K562 (cell line): ENCODE measurements at regions not wholly inside any gene's neighbourhood (a gene's known extent, or its start where the extent isn't known, plus 50 kb on each side); places are given as distances from the start of the nearest gene placed in this dataset.

Experiments
- ATAC-seq: fragments of 200-7000 bp; cut with Tn5 transposase; 3 replicates; pipeline ENCODE4 v1.9.1; 2020; ENCODE audit warnings: moderate library complexity
- BruUV-seq: library from RNA; stranded (reverse); fragments of 400-500 nt; replicated peaks from 2 replicates; lab custom pipeline; 2021; lab: Mats Ljungman, UMichigan
- CTCF ChIA-PET: fragments of 300-600 bp; formaldehyde crosslinking; extraction: SDS; loops from one replicate; lab custom pipeline; 2021; ENCODE audit warnings: low intra/inter-chr PET ratio; lab: Yijun Ruan, JAX
- POLR2A ChIA-PET: fragments of 300-600, 350-650 bp; sonication (Branson Sonifier 250); formaldehyde crosslinking; extraction: SDS; loops from one replicate; lab custom pipeline; 2021; ENCODE audit warnings: antibody characterized with exemption, inconsistent platforms; lab: Yijun Ruan, JAX
- DNase-seq, 4 experiments: peaks; one replicate each; pipeline versions ENCODE4 v3.0.0 to v3.0.0-alpha.2; 2011 to 2018; ENCODE audit warnings: low spot score in 3 of 4, mixed read lengths in 3 of 4; ENCODE audit errors: extremely low read depth in 1 of 4
- FAIRE-seq: peaks from 2 replicates; lab custom pipeline; 2011; peaks lifted over from hg19 to GRCh38; lab: Jason Lieb, UNC
- H2AFZ ChIP-seq: 2 replicates; pipeline ENCODE4 v1.6.0; 2011; ENCODE audit warnings: low read depth, low read length, control low read depth, inconsistent platforms
- H3K27ac ChIP-seq: fragments of 200-600 bp; 3 replicates; pipeline ENCODE4 v1.8.0; 2011; ENCODE audit warnings: low read depth, mild to moderate bottlenecking, control low read depth, inconsistent platforms, low read length, moderate library complexity, mixed read lengths; ENCODE audit errors: extremely low read depth
- H3K27me3 ChIP-seq, 2 experiments: fragments of 300-600 bp in 1 of 2; 2 replicates in 1 of 2; 3 replicates in 1 of 2; pipeline versions ENCODE4 v1.6.0 to v1.8.0; 2011; ENCODE audit warnings: inconsistent platforms in 2 of 2, low read length in 2 of 2, mild to moderate bottlenecking in 1 of 2, mixed read lengths in 1 of 2, moderate library complexity in 1 of 2; ENCODE audit not compliant: control insufficient read depth in 2 of 2, insufficient read depth in 2 of 2
- H3K36me3 ChIP-seq: fragments of 300-600 bp; 3 replicates; pipeline ENCODE4 v1.8.0; 2011; ENCODE audit warnings: mild to moderate bottlenecking, low read length, inconsistent platforms; ENCODE audit not compliant: control insufficient read depth, insufficient read depth
- H3K4me1 ChIP-seq, 2 experiments: fragments of 200-600 bp in 1 of 2; replicated peaks in 1 of 2; 2 replicates in 1 of 2; 3 replicates in 1 of 2; pipeline versions ENCODE4 v1.5.1 to v1.8.0; 2011; ENCODE audit warnings: inconsistent platforms in 2 of 2, low read length in 2 of 2, mild to moderate bottlenecking in 1 of 2, mixed read lengths in 1 of 2, moderate library complexity in 1 of 2; ENCODE audit not compliant: control insufficient read depth in 2 of 2, insufficient read depth in 2 of 2
- H3K4me2 ChIP-seq: 2 replicates; pipeline ENCODE4 v1.6.1; 2011; ENCODE audit warnings: low read length, control low read depth, inconsistent platforms, mixed read lengths; ENCODE audit not compliant: insufficient read depth
- H3K4me3 ChIP-seq: fragments of 200-600 bp; sonication (generic), shearing (Covaris generic); 2 replicates; pipeline ENCODE4 v1.5.1; 2016; ENCODE audit warnings: control low read depth, inconsistent platforms
- H3K79me2 ChIP-seq: fragments of 200-600 bp; 3 replicates; pipeline ENCODE4 v1.8.0; 2011; ENCODE audit warnings: low read length, inconsistent platforms; ENCODE audit not compliant: control insufficient read depth, insufficient read depth
- H3K9ac ChIP-seq, 2 experiments: 2 replicates each; pipeline versions ENCODE4 v1.6.0 to v1.6.1; 2011; ENCODE audit warnings: low read depth in 2 of 2, low read length in 2 of 2, control low read depth in 1 of 2, inconsistent platforms in 1 of 2, mild to moderate bottlenecking in 1 of 2, mixed read lengths in 1 of 2; ENCODE audit not compliant: insufficient read depth in 1 of 2
- H3K9me1 ChIP-seq: one replicate; pipeline ENCODE4 v1.6.0; 2011; ENCODE audit warnings: inconsistent platforms, mild to moderate bottlenecking, low read length, moderate library complexity; ENCODE audit not compliant: control insufficient read depth, insufficient read depth
- H3K9me3 ChIP-seq: replicated peaks from 2 replicates; pipeline ENCODE4 v1.5.1; 2011; ENCODE audit warnings: low read depth, low read length, inconsistent platforms; ENCODE audit not compliant: control insufficient read depth, insufficient read depth
- H4K20me1 ChIP-seq: replicated peaks from 2 replicates; pipeline ENCODE4 v1.6.1; 2011; ENCODE audit warnings: low read length, inconsistent platforms, mixed read lengths; ENCODE audit not compliant: control insufficient read depth, insufficient read depth
- C11orf30 ChIP-seq: fragments of 450-650 bp; IDR thresholded peaks from 2 replicates; pipeline ENCODE4 v1.6.1; 2016; ENCODE audit warnings: low read depth, mild to moderate bottlenecking
- CBFA2T3 ChIP-seq: fragments of 450-650 bp; IDR thresholded peaks from 2 replicates; pipeline ENCODE4 v1.6.1; 2017
- CHAMP1 ChIP-seq: fragments of 450-650 bp; IDR thresholded peaks from 2 replicates; pipeline ENCODE4 v1.6.1; 2016; ENCODE audit warnings: mild to moderate bottlenecking
- HDAC1 ChIP-seq, 2 experiments: fragments of 450-650 bp; IDR thresholded peaks; 2 replicates each; pipeline ENCODE4 v1.6.1; 2016 to 2017; ENCODE audit warnings: inconsistent platforms in 1 of 2, mild to moderate bottlenecking in 1 of 2, moderate library complexity in 1 of 2
- NCOA6 ChIP-seq: fragments of 450-650 bp; IDR thresholded peaks from 2 replicates; pipeline ENCODE4 v1.6.1; 2017; ENCODE audit warnings: mild to moderate bottlenecking
- POLR2G ChIP-seq: fragments of 200-400 bp; formaldehyde crosslinking; IDR thresholded peaks from 2 replicates; pipeline ENCODE4 v1.6.1; 2017; ENCODE audit warnings: low read depth, mild to moderate bottlenecking, antibody characterized with exemption, low read length, moderate library complexity
- SMAD1 ChIP-seq: fragments of 150-350 bp; IDR thresholded peaks from 2 replicates; pipeline ENCODE4 v1.6.1; 2014; ENCODE audit warnings: low read length, low read depth; ENCODE audit not compliant: partially characterized antibody
- TAF1 ChIP-seq: IDR thresholded peaks from 2 replicates; pipeline ENCODE4 v1.6.1; 2011; ENCODE audit warnings: mild to moderate bottlenecking, low read length, moderate library complexity; ENCODE audit not compliant: insufficient read depth, control insufficient read depth, severe bottlenecking; ENCODE audit errors: extremely low read depth
- U2AF1 ChIP-seq: fragments of 200-400 bp; formaldehyde crosslinking; optimal IDR thresholded peaks from 2 replicates; pipeline ENCODE3; 2017; ENCODE audit warnings: mild to moderate bottlenecking, low read depth, low read length, moderate library complexity
- YBX1 ChIP-seq: fragments of 450-650 bp; IDR thresholded peaks from 2 replicates; pipeline ENCODE4 v1.7.1; 2016; ENCODE audit warnings: mild to moderate bottlenecking
- ZNF140 ChIP-seq: fragments of 250-450 bp; sonication (Bioruptor Pico); IDR thresholded peaks from 2 replicates; pipeline ENCODE4 v1.8.0; 2021; ENCODE audit warnings: moderate library complexity, mild to moderate bottlenecking, inconsistent platforms
- ZNF146 ChIP-seq: IDR thresholded peaks from one replicate; pipeline ENCODE4 v1.6.1; 2018; ENCODE audit warnings: missing compliant biosample characterization; ENCODE audit not compliant: unreplicated experiment
- ZNF316 ChIP-seq: fragments of 450-650 bp; IDR thresholded peaks from 2 replicates; pipeline ENCODE4 v1.6.1; 2016
- ZNF75A ChIP-seq: fragments of 450-650 bp; formaldehyde crosslinking; IDR thresholded peaks from 2 replicates; pipeline ENCODE4 v1.4.0; 2020; ENCODE audit warnings: mild to moderate bottlenecking
- ZSCAN32 ChIP-seq: fragments of 450-650 bp; formaldehyde crosslinking; IDR thresholded peaks from 2 replicates; pipeline ENCODE4 v1.4.0; 2020; ENCODE audit warnings: mild to moderate bottlenecking, moderate library complexity
- WGBS: fragments of 100-300 bp; shearing (Covaris generic); methylation state at CpG from one replicate; pipeline ENCODE4 v1.1.6; 2016; ENCODE audit warnings: low coverage, mixed read lengths; ENCODE audit not compliant: insufficient coverage; ENCODE audit errors: missing lambda C conversion rate; 5-methylcytosine and 5-hydroxymethylcytosine counted together
- in situ Hi-C: fragments of 300-500 bp; cut with MboI; formaldehyde crosslinking; loops from 4 replicates; pipeline ENCODE4 v1.15.0; 2018; ENCODE audit warnings: inconsistent platforms, mixed read lengths
- intact Hi-C: fragments of 100-400 bp; cut with micrococcal nuclease; formaldehyde crosslinking; loops from 2 replicates; pipeline ENCODE4 v1.14.2; 2022

DNA sequence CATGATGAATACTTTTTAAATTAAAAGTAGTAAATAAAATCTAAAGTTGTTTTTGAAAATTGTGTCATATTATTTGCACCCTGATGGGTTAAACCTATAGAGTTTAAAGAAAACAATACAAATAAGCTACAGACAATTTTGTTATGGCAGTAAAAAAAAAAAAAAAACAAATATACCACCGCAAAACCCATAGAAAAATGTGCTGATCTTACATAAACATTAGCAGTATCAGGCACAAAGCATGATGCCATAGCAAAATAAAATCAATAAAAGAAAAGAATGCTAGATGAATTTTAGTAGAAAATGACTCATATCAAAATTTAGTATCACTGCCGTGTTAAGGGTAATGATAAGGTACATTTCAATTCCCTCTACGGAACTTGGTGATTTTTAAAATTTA lies 826.0 kb downstream of the SLITRK1 start:
- TF ChIP-seq ZNF316 (peak; percentile 57), CBFA2T3 (no peak), HDAC1 (IDR thresholded peaks at IDR 0.05) (no peak), C11orf30 (0 out of 2 replicates have a peak, but pooled peaks have one; percentile 8)
- ChIA-PET CTCF (no interaction called here), POLR2A (interaction anchor here (1.1 kb wide), 1 partner anchor 21 kb away, joined by 3 read pairs; no protein-coding TSS in a partner anchor)
- Histone ChIP-seq H3K27me3 (no peaks in the 10 kb centered on the region), H3K9ac (no peak overlapping the region), H3K4me1 (no peaks in the 10 kb centered on the region), H3K27ac (no peak overlapping the region), H3K4me3 (no peak overlapping the region), H2AFZ (no peak overlapping the region), H3K9me1 (no peaks in the 10 kb centered on the region), H3K36me3 (no peaks in the 10 kb centered on the region; the same call in 1 of the 3 replicates), H4K20me1 (no peaks in the 10 kb centered on the region), H3K9me3 (no peaks in the 10 kb centered on the region), H3K79me2 (no peaks in the 10 kb centered on the region; the same call in 2 of the 3 replicates), H3K4me2 (no peak overlapping the region)
- intact Hi-C loops: loop anchor here (5.0 kb wide), 1 partner anchor 46 kb away; no protein-coding TSS in a partner anchor
- 96% methylated on average over 2 of the region's 3 CpGs for WGBS
- DNase-seq (no peak), ATAC-seq (no peak), FAIRE-seq (no peak)
- in situ Hi-C loops: no loop called here
- BruUV-seq: no TSS peak

GRCh38 chr13:83048419-83048818 lies 833.9 kb downstream of the SLITRK1 start:
- no peaks in the 10 kb centered on the region for H3K4me1 ChIP-seq
- no peaks in the 10 kb centered on the region; the same call in 2 of the 3 replicates for H3K36me3 ChIP-seq
- DNase-seq: no peak
- H3K27me3 ChIP-seq: no peaks in the 10 kb centered on the region
- H2AFZ ChIP-seq: no peak overlapping the region
- TF ChIP-seq POLR2G (no peak), TAF1 (no peak), U2AF1 (no peak), YBX1 (no peak), SMAD1 (no peak), ZSCAN32 (CRISPR knock-in tag) (no peak), CHAMP1 (no peak), ZNF146 (CRISPR knock-in tag) (no peak), ZNF140 (no peak), NCOA6 (no peak), ZNF75A (CRISPR knock-in tag) (no peak)
- H3K4me3 ChIP-seq: no peak overlapping the region
- no peak for ATAC-seq
- intact Hi-C loops: no loop called here
- 100% methylated on average over 1 of the region's 1 CpG for WGBS
- no peak overlapping the region for H3K27ac ChIP-seq
- ChIA-PET CTCF (no interaction called here), POLR2A (no interaction called here)
- no peaks in the 10 kb centered on the region for H3K9me3 ChIP-seq
- H3K9ac ChIP-seq: no peak overlapping the region
- no peaks in the 10 kb centered on the region for H3K79me2 ChIP-seq
- no peak overlapping the region for H3K4me2 ChIP-seq
- BruUV-seq: no TSS peak
- FAIRE-seq: no peak
- in situ Hi-C loops: no loop called here
- no peaks in the 10 kb centered on the region for H4K20me1 ChIP-seq
- no peaks in the 10 kb centered on the region for H3K9me1 ChIP-seq
